Stimulated activated CD8-positive, alpha-beta memory T cell treated with anti-CD3 and anti-CD28 coated beads, Interleukin-4, amount 100 ng/mL, for 4 hours (primary cell): ENCODE measurements at regions not wholly inside any gene's neighbourhood (a gene's known extent, or its start where the extent isn't known, plus 50 kb on each side); places are given as distances from the start of the nearest gene placed in this dataset.
"Not testable (repeated sequence)": the region's sequence is repeated elsewhere in the genome, so short reads cannot be mapped to it uniquely, and the experiment has no call there.

Experiments used
- DNase-seq, 2 donors: peaks; one replicate each; pipeline ENCODE4 v3.0.0-alpha.2; 2020; ENCODE audit warnings: low read depth in 2 of 2, low spot score in 1 of 2

- DNase-seq = not testable (repeated sequence)
Measured at GRCh38 chr20:25989686-25990085, 293.0 kb upstream of the ZNF337 start.

DNA sequence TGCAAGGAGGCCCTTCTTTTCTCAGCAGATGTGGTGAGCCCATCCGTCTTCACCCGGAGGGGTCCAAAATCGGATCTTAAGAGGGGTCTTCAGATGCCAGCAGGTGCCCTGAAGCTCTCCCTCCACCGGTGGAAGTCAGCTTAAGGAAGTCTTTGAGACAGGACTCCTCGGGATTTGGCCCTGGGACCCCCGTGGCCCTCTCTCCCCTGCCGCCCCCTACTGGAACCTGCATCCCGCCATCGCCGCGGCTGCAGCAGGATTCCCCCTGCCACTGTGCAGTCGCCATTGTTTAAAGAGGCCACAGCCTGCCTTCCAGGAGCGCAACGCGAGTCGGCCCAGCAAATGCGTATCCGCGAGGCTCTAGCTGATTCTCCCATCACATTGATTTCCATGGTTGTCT lies 292.5 kb upstream of the ZNF337 start:
- DNase-seq = no peak

GRCh38 chr20:25987928-25988560 lies 291.4 kb upstream of the ZNF337 start:
- not testable (repeated sequence) for DNase-seq

- DNase-seq = peak; percentile 5 to 20
Measured at GRCh38 chr20:25987073-25987927, 290.6 kb upstream of the ZNF337 start.

GRCh38 chr20:25985597-25985996 lies 288.9 kb upstream of the ZNF337 start:
- DNase-seq = no peak

DNA sequence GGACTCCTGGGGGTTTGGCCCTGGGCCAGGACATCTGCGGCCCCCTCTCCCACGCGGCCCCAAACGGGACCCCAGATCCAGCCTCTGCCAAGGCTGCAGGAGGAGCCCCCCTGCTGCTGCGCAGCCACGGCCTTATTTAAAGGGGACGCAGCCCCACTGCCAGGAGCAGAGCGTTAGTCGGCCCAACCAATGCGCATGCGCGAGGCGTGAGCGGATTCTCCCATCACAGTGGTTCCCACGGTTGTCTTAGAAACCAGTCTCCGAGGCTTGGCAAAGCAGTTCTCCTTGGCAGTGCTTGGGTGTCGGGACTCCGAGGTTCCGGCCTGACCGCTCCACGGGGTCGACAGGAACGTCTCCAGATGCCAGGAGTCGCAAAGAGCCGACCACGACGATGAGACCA lies 288.3 kb upstream of the ZNF337 start:
- DNase-seq = peak in 1 of 2 donors; percentile 17

DNA sequence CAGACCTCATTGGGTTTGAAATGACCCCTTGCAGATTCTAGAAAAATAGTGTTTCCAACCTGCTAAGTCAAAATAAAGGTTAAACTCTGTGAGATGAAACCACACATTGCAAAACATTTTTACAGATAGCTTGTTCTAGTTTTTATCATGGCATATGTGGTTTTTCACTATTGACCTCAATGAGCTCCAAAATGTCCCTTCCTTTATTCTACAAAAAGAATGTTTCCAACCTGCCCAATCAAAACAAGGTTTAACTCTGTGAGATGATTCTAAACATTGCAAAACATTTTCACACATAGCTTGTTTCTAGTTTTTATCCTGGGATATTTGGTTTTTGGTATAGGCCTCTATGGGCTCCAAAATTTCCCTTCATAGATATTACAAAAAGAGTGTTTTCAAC lies 286.0 kb upstream of the ZNF337 start:
- DNase-seq = not testable (repeated sequence)

DNA sequence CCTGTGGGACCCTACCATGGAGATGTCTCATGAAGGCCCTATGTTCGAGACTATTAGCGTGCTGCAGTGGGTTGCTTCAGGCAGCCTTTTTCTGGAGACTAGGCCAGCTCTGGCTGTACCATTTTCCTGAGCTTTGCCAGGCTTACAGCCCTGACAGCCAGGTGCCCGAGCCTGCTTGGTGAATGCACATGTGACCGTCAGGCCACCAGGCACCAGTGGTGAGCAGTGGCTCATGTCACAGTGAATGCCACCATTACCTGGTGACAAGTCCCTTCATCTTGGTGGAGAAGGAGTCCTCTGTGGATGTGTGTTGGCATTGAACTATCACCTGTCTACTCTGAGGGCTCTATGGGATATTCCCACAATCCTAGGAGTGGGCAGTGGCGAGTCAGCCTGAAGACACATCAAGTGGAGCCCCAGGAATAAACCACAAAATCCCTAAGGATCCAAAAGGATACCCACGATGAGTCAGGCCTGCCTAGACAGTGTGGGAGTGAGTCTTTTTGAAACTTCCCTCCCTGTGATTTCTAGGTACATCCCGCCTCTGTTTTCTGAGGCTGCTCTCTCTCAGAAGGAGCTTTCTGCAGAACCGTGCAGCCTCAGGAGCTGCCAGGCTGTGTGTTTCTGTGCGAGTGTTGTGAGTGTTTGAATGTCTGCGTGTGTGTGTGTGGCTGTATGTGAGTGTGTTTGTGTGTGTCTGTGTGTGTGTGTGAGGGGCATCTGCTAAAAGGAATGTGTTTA lies 282.0 kb upstream of the ZNF337 start:
- not testable (repeated sequence) for DNase-seq

DNA sequence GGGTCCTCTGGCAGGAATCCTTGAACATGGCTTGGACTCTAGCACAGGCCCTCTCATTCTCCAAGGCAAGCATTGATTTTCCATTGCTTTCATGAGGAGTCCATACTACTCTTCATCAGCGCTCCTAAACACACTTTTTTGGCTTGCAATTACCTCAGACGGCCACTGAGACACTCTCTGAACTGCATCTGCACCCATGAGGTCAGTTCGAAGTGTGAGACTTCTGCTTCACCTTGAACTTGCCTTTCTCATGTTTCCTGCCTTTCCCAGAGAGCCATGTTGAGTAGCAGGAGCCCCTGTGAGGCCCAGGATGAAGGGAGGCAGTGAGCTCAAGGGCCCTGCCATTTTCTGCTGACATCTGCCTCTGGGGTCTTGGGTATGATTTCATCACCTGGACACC lies 279.2 kb upstream of the ZNF337 start:
- DNase-seq = not testable (repeated sequence)

DNA sequence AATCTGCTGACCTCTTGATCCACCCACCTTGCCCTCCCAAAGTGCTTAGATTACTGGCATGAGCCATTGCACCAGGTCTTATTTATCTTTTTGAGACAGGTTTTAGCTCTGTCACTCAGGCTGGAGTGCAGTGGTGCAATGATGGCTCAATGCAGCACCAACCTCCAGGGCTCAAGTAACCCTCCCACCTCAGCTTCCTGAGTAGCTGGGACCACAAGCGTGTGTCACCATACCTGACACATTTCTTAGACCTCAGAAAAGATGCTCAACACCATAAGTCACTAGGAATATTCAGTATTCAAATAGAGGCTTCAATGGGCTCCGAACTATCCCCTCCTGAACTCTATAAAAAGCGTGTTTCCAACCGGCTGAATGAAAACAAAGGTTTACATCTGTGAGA lies 268.6 kb upstream of the ZNF337 start:
- not testable (repeated sequence) for DNase-seq

DNA sequence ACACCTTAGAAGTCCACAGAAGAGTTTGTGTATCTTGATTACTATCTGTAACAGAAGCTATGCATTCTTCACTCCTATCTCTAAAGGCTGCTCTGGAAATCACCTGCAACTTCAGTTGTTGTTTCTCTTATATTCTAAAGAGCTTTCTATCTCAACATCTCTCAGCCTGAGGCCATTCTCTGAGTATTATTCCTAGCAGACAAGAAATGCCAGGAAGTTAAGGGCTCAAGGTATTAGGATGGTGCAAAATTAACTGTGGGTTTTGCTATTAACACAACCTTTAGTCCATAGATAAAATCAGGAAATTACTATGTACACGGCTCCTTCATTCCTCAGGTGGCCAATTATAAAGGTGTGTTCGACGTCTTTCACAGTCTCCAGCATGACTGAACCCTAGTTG lies 257.2 kb upstream of the ZNF337 start:
- not testable (repeated sequence) for DNase-seq

- not testable (repeated sequence) for DNase-seq
Measured at GRCh38 chr20:25935230-25935629, 238.6 kb upstream of the ZNF337 start.

- not testable (repeated sequence) for DNase-seq
Measured at GRCh38 chr20:25932806-25933205, 236.2 kb upstream of the ZNF337 start.

GRCh38 chr20:25932170-25932569 lies 235.5 kb upstream of the ZNF337 start:
- DNase-seq = not testable (repeated sequence)

- DNase-seq = not testable (repeated sequence)
Measured at GRCh38 chr20:25902321-25902720, 205.7 kb upstream of the ZNF337 start.

- not testable (repeated sequence) for DNase-seq
Measured at GRCh38 chr20:25898663-25899062, 202.0 kb upstream of the ZNF337 start.

DNA sequence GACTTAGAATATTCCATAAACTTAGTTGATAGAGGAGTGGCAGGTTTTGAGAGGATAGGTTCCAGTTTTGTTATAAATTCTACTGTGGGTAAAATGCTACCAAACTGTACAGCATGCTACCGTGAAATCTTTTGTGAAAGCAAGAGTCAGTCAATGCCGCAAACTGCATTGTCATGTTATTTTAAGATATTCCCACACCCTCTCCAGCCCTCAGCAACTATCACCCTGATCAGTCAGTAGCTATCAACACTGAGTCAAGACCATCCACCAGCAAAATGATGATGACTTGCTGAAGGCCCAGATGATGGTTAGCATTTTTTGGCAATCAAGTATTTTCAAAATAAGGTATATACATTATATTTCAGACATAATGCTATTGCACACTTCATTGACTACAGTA lies 182.4 kb upstream of the ZNF337 start:
- not testable (repeated sequence) for DNase-seq

- not testable (repeated sequence) for DNase-seq
Measured at GRCh38 chr20:25868650-25868979, 172.0 kb upstream of the ZNF337 start.

GRCh38 chr20:25867776-25868649 lies 171.4 kb upstream of the ZNF337 start:
- peak in 1 of 2 donors; percentile 41 for DNase-seq

DNA sequence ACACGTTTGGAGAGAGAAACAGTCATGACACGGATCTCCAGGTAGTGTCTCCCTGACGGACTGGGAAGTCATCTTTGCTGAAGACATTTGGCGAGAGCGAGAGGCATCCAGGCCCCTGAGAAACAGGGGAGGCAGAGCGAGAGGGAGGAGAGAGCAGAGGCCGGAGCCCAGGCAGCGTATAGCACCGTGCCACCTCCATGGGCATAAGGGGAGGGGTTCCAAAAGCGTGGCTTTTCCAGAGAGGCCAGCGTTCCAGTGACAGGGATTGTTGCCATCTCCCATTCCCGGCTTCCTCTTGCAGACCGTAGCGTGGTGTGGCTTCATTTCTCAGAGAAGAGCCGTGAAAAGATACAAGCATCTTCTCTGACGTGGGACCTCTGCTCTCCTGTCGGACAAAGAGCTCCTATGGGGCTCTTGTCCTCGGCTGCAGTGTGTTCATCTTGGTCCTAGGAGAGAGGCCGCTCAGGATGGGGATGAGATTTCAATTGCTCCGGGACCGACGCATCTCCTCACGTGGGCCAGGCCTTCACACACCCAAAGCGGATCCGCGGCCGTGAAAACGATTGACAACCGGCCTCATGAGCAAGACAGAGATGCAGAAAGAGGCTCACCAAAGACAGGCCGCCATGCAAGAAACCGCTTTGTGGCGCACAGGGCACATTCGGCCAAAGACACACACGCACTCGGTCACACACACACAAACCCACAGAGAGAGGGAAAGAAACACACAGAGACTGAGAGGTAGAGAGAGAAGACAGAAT lies 170.5 kb upstream of the ZNF337 start:
- not testable (repeated sequence) for DNase-seq
